Fibroblast of peridontal ligament (primary cell): ENCODE measurements at regions not wholly inside any gene's neighbourhood (a gene's known extent, or its start where the extent isn't known, plus 50 kb on each side); places are given as distances from the start of the nearest gene placed in this dataset.
A peak's percentile ranks its signal among the peaks of the same experiment; 100 is the strongest.

ENCODE experiments used
- DNase-seq: peaks from one replicate; pipeline ENCODE4 v3.0.0-alpha.2; 2010; ENCODE audit errors: extremely low read depth

DNA sequence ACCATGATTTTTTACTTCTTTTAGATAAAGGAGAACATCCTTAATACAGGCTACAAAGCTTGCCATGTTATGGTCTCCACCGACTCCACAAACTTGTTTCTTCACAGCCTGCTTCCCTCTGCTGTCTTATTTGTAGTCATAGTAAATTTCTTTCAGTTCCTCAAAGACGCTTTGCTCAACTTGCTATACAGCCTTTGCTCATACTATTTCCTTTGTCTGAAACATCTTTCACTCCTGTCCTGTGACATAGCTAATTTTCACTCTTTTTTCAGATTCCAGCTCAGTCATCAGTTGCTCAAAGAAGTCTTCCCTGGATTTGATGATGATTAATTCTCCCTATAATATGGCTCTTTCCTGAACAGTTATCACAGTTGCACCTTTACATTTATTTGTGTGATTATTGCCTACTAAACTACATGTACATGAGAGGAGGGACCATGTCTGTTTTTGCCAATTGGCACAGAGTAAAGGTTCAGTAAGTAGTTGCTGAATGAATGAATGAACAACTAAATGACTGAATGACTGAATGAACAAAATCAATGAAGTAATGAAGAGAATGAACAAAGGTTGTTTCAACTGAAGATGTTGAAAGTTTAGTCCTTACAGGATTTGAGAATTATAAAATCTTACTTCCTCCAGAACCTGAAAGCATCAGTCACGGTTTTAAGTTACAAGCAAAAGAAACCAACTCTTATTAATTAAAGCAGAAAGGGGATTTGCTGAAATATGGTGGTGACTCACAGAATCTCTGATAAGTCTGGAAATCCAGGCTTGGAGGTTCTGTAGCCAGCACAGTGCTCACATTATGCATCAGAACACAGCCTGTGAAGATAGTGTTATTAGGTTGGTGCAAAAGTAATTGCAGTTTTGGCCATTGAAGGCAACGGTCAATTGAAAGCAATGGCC lies 186.4 kb upstream of the FAM98A start:
- no peak for DNase-seq

GRCh38 chr2:33784488-33784887 lies 185.4 kb upstream of the FAM98A start:
- peak; percentile 49 for DNase-seq

GRCh38 chr2:33782395-33783230 lies 183.5 kb upstream of the FAM98A start:
- no peak for DNase-seq

GRCh38 chr2:33777786-33778185 lies 178.7 kb upstream of the FAM98A start:
- no peak for DNase-seq

- no peak for DNase-seq
Observed at GRCh38 chr2:33775306-33775705, 176.2 kb upstream of the FAM98A start.

DNA sequence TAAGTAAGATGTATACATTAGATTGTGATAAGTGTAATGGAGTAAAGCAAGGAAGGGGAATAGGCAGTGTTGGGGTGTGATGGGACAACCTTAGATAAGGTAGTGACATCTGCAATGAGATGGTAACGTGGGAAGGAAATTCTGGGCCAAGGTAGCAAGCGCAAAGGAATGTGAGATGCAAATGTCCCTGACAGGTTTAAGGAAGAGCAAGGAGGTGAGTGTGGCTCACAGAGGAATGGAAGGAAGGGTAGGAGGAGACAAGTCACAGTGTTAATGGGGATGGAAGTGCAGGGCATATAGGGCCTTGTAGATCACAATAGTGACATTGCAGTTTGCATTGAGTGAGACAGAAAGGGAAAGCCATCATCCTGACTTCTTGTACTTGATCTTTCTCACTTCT lies 170.9 kb upstream of the FAM98A start:
- DNase-seq = no peak

DNA sequence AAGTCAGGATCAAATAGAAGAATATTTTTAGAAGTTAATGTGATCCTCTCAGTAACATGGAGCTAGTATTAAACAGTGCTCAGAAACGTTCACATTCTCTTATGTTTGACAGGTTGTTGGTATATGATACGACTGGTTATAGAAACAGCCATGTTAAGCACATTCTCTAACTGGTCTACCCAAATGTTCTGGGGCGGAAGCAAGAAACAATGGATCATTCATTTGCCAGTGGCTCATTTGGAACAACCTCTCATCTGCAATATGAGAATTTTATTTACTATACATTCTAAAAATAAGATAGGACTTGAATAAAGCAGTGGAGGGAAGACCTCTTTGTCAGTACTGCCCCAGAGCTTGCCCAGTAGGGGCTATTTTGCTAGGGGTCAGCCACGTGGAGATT lies 167.1 kb upstream of the FAM98A start:
- DNase-seq = no peak

DNA sequence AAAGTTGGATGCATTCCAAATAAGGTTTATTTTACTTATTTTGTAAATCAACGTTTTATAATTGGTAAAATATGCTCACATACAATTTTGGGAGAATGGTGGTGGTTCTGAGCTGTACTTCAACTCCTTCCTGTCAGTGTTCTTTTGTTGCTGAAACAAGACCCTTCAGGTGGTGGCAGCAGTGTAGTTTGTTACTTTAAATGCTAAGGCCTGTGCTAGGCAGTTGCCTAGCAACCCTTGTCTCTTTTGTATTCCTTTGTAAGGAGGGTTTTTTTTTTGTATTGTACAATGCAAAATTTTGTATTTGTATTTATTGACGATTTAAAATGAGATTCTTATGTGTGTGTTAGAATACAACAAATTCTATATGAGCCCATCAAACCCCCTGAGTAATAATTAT lies 166.0 kb upstream of the FAM98A start:
- peak; percentile 46 for DNase-seq

- DNase-seq = no peak
Observed at GRCh38 chr2:33764551-33764950, 165.5 kb upstream of the FAM98A start.

DNA sequence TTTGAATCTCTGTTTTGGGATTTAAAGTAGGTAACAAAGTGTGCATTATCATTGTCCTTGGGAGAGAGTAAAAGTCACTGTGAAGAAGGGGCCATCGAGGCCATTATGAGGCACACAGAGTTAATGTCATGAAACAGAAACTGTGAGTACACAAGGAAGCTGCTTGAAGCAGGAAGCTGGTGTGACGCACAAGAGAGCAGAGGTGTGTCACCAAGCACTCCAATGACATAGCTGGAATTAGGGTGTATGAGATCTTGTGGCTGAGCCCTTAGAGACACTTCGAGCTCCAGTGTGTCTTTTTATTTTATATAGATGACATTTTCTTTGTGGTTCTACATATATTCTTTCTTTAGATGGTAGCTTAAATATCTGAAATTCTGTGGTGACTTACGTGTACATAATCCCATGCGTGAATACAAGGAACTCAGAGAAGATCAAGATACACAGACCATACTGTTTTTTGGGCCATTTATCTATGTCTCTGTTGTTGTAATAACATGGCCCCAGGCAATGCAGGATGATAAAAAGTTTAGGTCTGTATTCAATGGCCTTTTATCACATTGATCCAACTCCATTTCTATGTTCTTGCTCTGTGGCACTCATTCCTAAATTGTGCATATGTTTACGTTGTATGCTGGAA lies 164.7 kb upstream of the FAM98A start:
- no peak for DNase-seq

GRCh38 chr2:33762636-33763035 lies 163.5 kb upstream of the FAM98A start:
- no peak for DNase-seq

DNA sequence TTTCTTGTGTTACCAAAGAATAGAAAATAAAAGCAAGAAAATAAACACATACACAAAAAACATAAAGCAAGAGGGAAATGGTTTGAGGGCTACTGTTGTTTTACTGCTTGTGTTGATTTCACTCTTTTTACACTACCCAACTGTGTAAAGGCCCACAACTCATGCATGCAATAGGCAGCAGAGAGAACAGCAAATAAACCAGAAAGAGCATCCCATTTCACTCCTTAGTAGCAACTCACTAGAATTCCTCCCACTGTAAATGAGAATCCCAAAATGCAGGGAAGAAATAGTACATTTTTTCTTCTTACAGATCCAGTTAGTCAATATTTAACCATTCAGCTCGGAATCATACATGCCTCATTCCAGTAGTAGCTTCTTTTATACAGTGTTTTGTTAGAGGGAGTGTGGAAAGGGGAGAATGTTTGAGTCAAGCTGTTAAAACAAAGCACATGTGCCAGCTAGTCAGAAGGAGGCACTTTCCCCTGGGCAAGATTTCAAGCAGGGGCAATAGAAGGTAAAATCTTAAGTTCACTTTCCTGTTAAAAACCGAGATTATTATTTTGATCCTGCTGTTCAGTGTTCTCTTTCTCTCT lies 147.2 kb upstream of the FAM98A start:
- peak; percentile 68 for DNase-seq

GRCh38 chr2:33735096-33735495 lies 136.0 kb upstream of the FAM98A start:
- no peak for DNase-seq

DNA sequence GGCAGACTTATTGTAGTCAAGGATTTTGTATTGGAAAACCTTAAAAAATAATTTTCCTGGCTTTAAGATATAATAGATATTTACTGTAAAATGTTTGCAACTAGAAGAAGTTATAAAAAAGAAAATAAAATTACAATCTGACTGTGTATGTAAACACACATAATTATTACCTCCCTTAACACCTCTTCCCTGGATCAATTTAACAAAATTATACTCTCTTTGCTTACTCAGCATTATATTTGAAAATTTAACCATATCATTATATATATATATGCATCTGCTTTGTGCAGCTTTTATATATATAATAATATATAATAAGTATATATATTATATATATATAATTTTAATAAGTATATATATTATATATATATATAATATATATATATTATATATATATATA lies 131.7 kb upstream of the FAM98A start:
- no peak for DNase-seq

GRCh38 chr2:33730193-33730592 lies 131.1 kb upstream of the FAM98A start:
- DNase-seq = no peak

- no peak for DNase-seq
Observed at GRCh38 chr2:33729353-33729752, 130.3 kb upstream of the FAM98A start.

GRCh38 chr2:33728106-33728505 lies 129.0 kb upstream of the FAM98A start:
- no peak for DNase-seq

DNA sequence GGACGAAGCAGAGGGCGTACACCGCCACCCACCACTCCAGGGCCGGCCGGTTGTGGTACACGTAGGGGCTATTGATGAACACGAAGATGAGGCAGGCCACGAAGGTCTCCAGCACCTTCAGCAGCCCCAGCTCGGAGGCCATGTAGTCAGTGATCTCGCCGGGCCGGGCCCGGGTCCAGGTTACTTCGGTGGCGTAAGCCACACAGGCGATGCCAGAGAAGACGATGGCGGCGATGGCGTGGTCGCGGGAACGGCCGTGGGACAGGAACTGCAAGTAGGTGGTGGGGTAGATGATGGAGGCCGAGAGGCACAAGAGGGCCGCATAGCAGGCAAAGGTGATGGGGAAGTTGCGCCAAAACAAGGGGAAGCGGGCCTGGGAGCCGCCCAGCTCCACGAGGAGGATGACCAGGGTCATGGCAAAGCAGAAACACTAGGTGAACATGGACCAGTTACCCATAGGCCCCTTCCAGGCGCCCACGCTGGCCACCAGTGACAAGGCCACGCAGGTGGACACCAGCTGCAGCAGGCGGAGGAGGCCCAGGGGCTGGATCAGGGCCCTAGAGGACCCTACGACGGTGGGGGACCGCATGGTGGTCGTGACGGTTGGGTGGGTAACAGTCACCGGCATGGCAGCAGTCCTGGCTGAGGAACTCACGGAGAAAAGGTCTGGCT lies 128.4 kb upstream of the FAM98A start:
- DNase-seq = no peak

DNA sequence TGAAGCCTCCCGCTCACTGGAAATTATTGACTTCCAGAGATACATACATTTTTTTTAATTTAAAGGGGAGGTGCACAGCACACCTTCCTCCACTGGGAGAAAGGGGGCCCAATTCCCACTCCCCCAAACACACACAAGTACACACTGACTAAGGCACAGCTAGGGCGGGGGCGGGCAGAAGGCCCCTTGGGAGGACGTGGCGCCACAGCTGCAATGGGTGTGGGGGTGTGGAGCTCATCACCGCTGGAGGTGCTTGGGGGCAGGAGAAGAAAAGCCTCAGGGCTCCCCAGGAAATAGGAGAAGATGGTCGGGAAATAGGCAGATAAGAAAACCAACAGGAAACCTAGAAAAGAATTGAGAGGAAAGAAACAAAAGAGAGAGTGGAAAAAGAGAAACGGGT lies 127.3 kb upstream of the FAM98A start:
- no peak for DNase-seq

DNA sequence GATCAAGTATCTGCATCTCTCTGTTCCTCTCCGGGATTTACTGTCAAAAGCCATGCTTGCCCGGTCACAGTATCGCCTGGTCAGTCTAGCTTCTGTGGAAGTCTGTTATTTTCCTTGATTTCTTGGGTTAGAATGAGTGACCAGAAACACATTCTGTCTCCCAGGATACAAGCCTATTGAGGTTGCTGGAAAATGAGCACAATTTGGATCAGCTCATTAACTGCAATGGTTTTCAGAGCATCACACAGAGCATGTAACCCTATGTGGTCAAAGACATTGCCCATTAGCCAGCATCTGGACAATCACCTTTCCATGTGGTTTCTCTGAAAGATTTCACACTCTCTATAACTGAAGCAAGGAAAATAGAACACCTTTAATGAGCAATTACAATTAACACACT lies 124.2 kb upstream of the FAM98A start:
- DNase-seq = no peak

DNA sequence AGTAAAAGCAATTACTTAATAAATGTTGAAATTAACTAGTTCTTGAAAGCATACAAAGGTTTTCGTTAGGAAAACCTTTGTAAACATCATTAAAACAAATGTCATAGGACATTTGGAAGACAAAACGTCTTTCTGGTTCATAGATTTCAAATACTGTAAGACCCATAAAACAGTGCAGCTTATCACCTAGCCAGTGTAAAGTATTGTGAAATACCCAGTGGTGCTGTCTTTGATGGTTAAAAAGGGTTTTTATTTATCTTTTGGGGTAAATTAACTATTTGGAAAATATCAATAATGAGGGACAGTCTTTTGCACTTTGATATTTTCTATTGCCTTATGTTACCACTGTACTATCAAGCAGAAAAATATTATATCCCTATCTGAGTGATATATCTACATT lies 120.0 kb upstream of the FAM98A start:
- DNase-seq = no peak

GRCh38 chr2:33712674-33713073 lies 113.6 kb upstream of the FAM98A start:
- DNase-seq = no peak
